ENCODE measurements at regions not wholly inside any gene's neighbourhood (a gene's known extent, or its start where the extent isn't known, plus 50 kb on each side); places are given as distances from the start of the nearest gene placed in this dataset.

DNA sequence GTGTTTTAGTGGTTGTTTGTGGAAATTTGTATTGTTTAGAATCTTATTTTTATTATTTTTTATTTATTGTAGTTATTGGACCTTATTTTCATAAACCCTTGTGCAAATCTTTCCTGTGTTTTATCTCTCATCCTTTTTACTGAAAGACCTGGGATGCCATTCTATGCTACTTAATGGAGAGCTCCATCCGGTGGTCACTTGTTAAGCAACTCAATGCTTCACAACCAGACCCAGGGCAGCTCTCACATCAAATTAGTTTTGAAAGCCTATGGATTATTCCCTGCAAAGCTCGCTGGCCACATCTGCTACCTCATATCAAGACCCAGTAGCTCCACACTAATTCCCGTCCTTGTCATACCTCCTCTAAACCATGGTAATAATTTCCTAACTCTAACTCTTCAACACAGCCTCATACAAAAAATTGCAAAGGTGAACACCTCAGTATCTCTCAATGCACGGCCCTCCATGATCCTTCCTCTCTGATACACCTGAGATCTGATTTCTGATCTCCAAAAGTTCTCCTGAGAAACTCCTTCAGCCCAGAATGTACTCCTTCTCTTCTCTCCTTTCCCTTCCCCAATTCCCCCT, 296.6 kb upstream of the MANEA start:
- TF ChIP-seq, protein P1, sequence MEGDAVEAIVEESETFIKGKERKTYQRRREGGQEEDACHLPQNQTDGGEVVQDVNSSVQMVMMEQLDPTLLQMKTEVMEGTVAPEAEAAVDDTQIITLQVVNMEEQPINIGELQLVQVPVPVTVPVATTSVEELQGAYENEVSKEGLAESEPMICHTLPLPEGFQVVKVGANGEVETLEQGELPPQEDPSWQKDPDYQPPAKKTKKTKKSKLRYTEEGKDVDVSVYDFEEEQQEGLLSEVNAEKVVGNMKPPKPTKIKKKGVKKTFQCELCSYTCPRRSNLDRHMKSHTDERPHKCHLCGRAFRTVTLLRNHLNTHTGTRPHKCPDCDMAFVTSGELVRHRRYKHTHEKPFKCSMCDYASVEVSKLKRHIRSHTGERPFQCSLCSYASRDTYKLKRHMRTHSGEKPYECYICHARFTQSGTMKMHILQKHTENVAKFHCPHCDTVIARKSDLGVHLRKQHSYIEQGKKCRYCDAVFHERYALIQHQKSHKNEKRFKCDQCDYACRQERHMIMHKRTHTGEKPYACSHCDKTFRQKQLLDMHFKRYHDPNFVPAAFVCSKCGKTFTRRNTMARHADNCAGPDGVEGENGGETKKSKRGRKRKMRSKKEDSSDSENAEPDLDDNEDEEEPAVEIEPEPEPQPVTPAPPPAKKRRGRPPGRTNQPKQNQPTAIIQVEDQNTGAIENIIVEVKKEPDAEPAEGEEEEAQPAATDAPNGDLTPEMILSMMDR (IDR thresholded peaks at IDR 0.05; ENCODE audit: low read length, missing control alignments): no peak
- H3K4me3 ChIP-seq (replicated peaks; ENCODE audit: low read depth, low read length): no peak overlapping the region
- DNase-seq (ENCODE audit: low read depth): peak; percentile 1

DNA sequence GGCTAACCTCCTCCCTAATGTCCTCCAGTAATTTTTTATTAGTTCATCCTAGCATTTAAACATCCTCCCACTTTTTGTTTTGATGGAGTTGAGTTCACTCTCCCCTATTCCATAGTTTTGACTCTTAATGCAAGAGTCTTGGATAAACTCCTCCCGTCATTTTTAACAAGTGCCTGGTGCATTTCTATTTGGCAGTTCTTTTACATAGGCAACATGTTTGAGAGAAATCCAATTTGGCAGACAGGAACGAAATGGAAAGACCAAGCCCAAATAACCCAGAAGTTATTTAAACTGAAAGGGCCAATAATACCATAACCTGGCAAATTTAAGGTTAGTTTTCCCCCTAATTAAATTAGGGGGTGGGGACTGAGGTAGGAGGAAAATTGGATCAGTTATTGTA, 291.5 kb upstream of the MANEA start:
- TF ChIP-seq, protein P1 (IDR thresholded peaks at IDR 0.05; ENCODE audit: low read length, missing control alignments): no peak
- H3K4me3 ChIP-seq (replicated peaks; ENCODE audit: low read depth, low read length): no peak overlapping the region
- no peak for DNase-seq (ENCODE audit: low read depth)

DNA sequence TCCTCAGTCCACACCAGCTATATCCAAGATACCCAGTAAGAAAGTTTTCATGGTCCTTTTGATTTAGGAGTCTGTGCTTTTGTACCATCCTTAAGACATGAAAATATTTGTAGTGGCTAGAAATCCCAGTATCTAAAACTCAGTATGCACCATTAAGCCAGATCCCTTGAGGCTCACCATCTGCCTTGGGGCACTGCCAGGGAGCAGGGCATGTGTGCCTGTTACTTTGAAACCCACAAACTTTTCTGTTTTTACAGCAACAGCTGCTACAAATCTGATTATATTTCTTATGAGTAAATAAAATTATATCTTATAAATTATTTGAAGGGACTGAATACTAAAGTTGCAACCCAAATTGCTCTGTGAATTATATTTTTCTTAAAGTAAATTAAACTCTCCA, 290.5 kb upstream of the MANEA start:
- TF ChIP-seq, protein P1 (IDR thresholded peaks at IDR 0.05; ENCODE audit: low read length, missing control alignments): no peak
- H3K4me3 ChIP-seq (replicated peaks; ENCODE audit: low read depth, low read length): no peak overlapping the region
- DNase-seq (ENCODE audit: low read depth): no peak

DNA sequence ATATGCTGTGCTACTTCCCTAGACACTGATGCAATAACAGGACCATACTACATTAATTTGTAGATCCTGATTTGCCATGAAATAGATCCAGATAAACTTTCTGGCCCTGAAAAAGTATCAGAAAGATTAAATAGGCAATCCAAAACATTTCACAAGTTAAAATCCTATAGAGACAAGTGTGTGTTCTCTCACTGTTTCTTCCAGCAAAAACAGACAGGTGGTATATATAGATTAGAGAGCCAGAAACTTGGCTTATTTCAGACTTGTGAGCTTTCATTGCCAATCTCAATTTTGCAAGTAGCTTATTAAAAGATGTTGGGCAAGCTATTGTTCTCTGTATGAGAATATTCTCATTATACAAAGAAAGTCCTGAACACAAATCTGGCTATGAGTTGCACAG, 289.1 kb upstream of the MANEA start:
- TF ChIP-seq, protein P1 (IDR thresholded peaks at IDR 0.05; ENCODE audit: low read length, missing control alignments): no peak
- no peak overlapping the region for H3K4me3 ChIP-seq (replicated peaks; ENCODE audit: low read depth, low read length)
- DNase-seq (ENCODE audit: low read depth): no peak

DNA sequence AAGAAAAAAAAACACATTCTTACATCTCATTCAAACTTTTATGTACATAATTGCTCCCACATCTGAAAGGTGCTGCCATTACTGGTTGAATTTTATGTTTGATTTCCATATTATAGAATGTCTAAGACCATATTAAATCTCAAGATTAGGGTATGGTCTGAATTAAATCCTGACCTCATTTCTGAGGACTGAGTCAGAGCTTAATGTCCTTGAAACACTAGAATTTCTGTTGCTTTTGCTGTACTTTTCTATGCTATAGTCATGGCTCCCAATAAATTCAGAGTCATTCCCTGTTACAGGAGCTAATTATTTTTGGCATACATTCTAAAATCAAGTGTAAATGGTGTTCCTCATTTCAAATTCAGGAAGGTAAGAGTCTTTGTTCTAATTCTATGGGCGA, 285.3 kb upstream of the MANEA start:
- TF ChIP-seq, protein P1 (IDR thresholded peaks at IDR 0.05; ENCODE audit: low read length, missing control alignments): no peak
- H3K4me3 ChIP-seq (replicated peaks; ENCODE audit: low read depth, low read length): no peak overlapping the region
- DNase-seq (ENCODE audit: low read depth): no peak

DNA sequence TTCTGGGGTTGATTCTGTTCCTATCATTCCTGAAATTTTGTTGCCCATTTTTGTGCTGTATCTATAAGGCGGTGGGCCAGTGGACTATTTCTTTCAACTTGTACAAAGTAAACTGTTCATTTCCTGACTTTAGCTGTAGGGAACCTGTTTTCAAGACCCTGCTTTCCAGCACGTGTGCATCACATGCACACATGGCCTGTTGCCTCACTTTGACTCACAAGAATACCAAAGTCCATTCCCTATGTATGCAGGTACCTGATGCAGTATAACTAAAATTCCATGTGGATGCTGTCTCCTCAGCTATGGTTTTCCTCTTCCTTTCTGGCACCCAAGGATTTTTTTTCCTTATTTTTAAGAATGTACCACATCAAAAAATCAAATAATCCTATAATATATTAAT, 284.1 kb upstream of the MANEA start:
- DNase-seq (ENCODE audit: low read depth): no peak
- TF ChIP-seq, protein P1 (IDR thresholded peaks at IDR 0.05; ENCODE audit: low read length, missing control alignments): no peak
- H3K4me3 ChIP-seq (replicated peaks; ENCODE audit: low read depth, low read length): no peak overlapping the region

DNA sequence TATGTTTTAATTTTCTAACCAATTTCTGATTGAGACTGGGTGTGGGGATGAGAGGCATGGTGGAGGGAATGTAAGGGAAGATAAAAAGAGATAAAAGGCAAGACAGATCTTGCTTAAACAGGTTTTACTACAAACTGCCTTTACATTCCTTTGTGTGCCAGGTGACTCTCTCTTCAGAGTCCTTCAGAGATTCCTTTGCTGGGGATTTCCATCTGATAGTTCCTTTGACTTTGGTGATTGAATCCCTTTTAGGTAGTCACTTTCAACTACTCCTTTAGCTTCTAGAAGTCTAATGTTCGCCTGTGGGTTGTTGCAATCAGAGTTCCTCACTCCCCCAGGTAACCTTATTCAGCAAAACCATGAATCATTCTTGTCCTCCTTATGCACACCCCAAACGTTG, 283.3 kb upstream of the MANEA start:
- TF ChIP-seq, protein P1 (IDR thresholded peaks at IDR 0.05; ENCODE audit: low read length, missing control alignments): no peak
- no peak for DNase-seq (ENCODE audit: low read depth)
- H3K4me3 ChIP-seq (replicated peaks; ENCODE audit: low read depth, low read length): no peak overlapping the region

All from fibroblast of pulmonary artery (primary cell).